HepG2 (cell line): ENCODE measurements at regions not wholly inside any gene's neighbourhood (a gene's known extent, or its start where the extent isn't known, plus 50 kb on each side); places are given as distances from the start of the nearest gene placed in this dataset.

Source experiments
- ATAC-seq: fragments of 200-7000 bp; cut with Tn5 transposase; 3 replicates; pipeline ENCODE4 v1.9.1; 2020; ENCODE audit warnings: mild to moderate bottlenecking, moderate library complexity
- BruUV-seq: library from RNA; stranded (reverse); fragments of 400-500 nt; replicated peaks from 2 replicates; lab custom pipeline; 2021; lab: Mats Ljungman, UMichigan
- CTCF ChIA-PET: fragments of 300-600 bp; formaldehyde crosslinking; extraction: SDS; loops from one replicate; lab custom pipeline; 2021; ENCODE audit warnings: low total read pairs, inconsistent platforms, low intra/inter-chr PET ratio; lab: Yijun Ruan, JAX
- POLR2A ChIA-PET: fragments of 350-600 bp; sonication (Branson Sonifier 250); formaldehyde crosslinking; loops from one replicate; lab custom pipeline; 2020; ENCODE audit warnings: antibody characterized with exemption, inconsistent platforms; lab: Yijun Ruan, JAX
- DNase-seq: peaks from one replicate; pipeline ENCODE4 v3.0.0-alpha.2; 2015; ENCODE audit warnings: low spot score
- FAIRE-seq: peaks from 3 replicates; lab custom pipeline; 2011; peaks lifted over from hg19 to GRCh38; lab: Jason Lieb, UNC
- H2AFZ ChIP-seq: one replicate; pipeline ENCODE4 v1.6.1; 2011; ENCODE audit warnings: low read length, inconsistent platforms
- H3K27ac ChIP-seq: fragments of 300-600 bp; 3 replicates; pipeline ENCODE4 v1.8.0; 2011; ENCODE audit warnings: mixed run types, mild to moderate bottlenecking, mixed read lengths, low read length, inconsistent platforms; ENCODE audit not compliant: insufficient read depth; ENCODE audit errors: extremely low read length
- H3K27me3 ChIP-seq, 2 experiments: fragments of 200-600 bp in 1 of 2; 2 replicates in 1 of 2; 3 replicates in 1 of 2; pipeline versions ENCODE4 v1.6.0 to v1.8.0; 2011; ENCODE audit warnings: low read length in 2 of 2, mild to moderate bottlenecking in 2 of 2, moderate library complexity in 2 of 2, inconsistent platforms in 1 of 2; ENCODE audit not compliant: insufficient read depth in 2 of 2, control insufficient read depth in 1 of 2
- H3K36me3 ChIP-seq, 2 experiments: fragments of 200-600 bp in 1 of 2; replicated peaks in 1 of 2; 2 replicates in 1 of 2; 3 replicates in 1 of 2; pipeline versions ENCODE4 v1.5.1 to v1.8.0; 2011; ENCODE audit warnings: low read length in 2 of 2, inconsistent platforms in 1 of 2; ENCODE audit not compliant: insufficient read depth in 2 of 2, control insufficient read depth in 1 of 2
- H3K4me1 ChIP-seq: 2 replicates; pipeline ENCODE4 v1.5.1; 2012; ENCODE audit warnings: low read length, inconsistent platforms; ENCODE audit not compliant: insufficient read depth
- H3K4me2 ChIP-seq: 2 replicates; pipeline ENCODE4 v1.6.0; 2011; ENCODE audit warnings: low read depth, low read length, inconsistent platforms
- H3K4me3 ChIP-seq, 3 experiments: fragments of 200-600 bp in 1 of 3; sonication (generic), shearing (Covaris generic) in 1 of 3; replicated peaks in 1 of 3; 2 replicates each; pipeline ENCODE4 v1.5.1; 2011 to 2016; ENCODE audit warnings: low read length in 3 of 3, inconsistent platforms in 2 of 3, low read depth in 2 of 3, mild to moderate bottlenecking in 2 of 3, control low read depth in 1 of 3, mixed read lengths in 1 of 3; ENCODE audit not compliant: insufficient read depth in 1 of 3
- H3K79me2 ChIP-seq: one replicate; pipeline ENCODE4 v1.6.1; 2011; ENCODE audit warnings: low read length, inconsistent platforms; ENCODE audit not compliant: insufficient read depth
- H3K9ac ChIP-seq: 2 replicates; pipeline ENCODE4 v1.6.0; 2011; ENCODE audit warnings: mild to moderate bottlenecking, low read depth, low read length, inconsistent platforms; ENCODE audit not compliant: insufficient read depth
- H3K9me3 ChIP-seq: 2 replicates; pipeline ENCODE4 v1.5.1; 2012; ENCODE audit warnings: mild to moderate bottlenecking, low read length
- H4K20me1 ChIP-seq: 2 replicates; pipeline ENCODE4 v1.6.0; 2011; ENCODE audit warnings: inconsistent platforms, mild to moderate bottlenecking, low read length, moderate library complexity; ENCODE audit not compliant: insufficient read depth
- CENPX ChIP-seq: sonication (generic); formaldehyde crosslinking; IDR thresholded peaks from 2 replicates; pipeline ENCODE4 v1.9.0; 2021; ENCODE audit warnings: mild to moderate bottlenecking, missing genetic modification reagents, moderate library complexity
- CREM ChIP-seq, 2 experiments: sonication (generic) in 1 of 2; formaldehyde crosslinking in 1 of 2; IDR thresholded peaks; 2 replicates each; pipeline versions ENCODE4 v1.4.0 to v1.6.1; 2016 to 2020; ENCODE audit warnings: antibody characterized with exemption in 1 of 2, mild to moderate bottlenecking in 1 of 2, missing genetic modification reagents in 1 of 2
- HMG20B ChIP-seq: conservative IDR thresholded peaks from 2 replicates; pipeline ENCODE4 v1.6.1; 2016; ENCODE audit warnings: missing genetic modification reagents, missing compliant biosample characterization
- HNF1B ChIP-seq: sonication (generic); formaldehyde crosslinking; IDR thresholded peaks from 2 replicates; pipeline ENCODE4 v1.5.1; 2020; ENCODE audit warnings: mild to moderate bottlenecking, moderate library complexity, missing genetic modification reagents
- HNRNPL ChIP-seq: fragments of 200-400 bp; formaldehyde crosslinking; IDR thresholded peaks from 2 replicates; pipeline ENCODE4 v1.6.1; 2017; ENCODE audit warnings: mild to moderate bottlenecking, low read depth, low read length
- NPAS2 ChIP-seq: sonication (generic); formaldehyde crosslinking; IDR thresholded peaks from 2 replicates; pipeline ENCODE4 v1.8.0; 2022; ENCODE audit warnings: mild to moderate bottlenecking, missing genetic modification reagents, borderline replicate concordance
- REPIN1 ChIP-seq: sonication (generic); formaldehyde crosslinking; IDR thresholded peaks from 2 replicates; pipeline ENCODE4 v1.8.0; 2022; ENCODE audit warnings: missing genetic modification reagents, low read depth, mild to moderate bottlenecking, borderline replicate concordance
- RXRB ChIP-seq: IDR thresholded peaks from 2 replicates; pipeline ENCODE4 v1.6.1; 2016; ENCODE audit warnings: borderline replicate concordance, missing genetic modification reagents, missing compliant biosample characterization
- TAF1 ChIP-seq: sonication (generic); formaldehyde crosslinking; IDR thresholded peaks from 2 replicates; pipeline ENCODE4 v1.4.0; 2020; ENCODE audit warnings: missing genetic modification reagents
- TARDBP ChIP-seq: sonication (generic); formaldehyde crosslinking; IDR thresholded peaks from 2 replicates; pipeline ENCODE4 v1.8.0; 2022; ENCODE audit warnings: mild to moderate bottlenecking, missing genetic modification reagents
- XRCC5 ChIP-seq: fragments of 200-400 bp; formaldehyde crosslinking; optimal IDR thresholded peaks from 2 replicates; pipeline ENCODE3; 2017; ENCODE audit warnings: mild to moderate bottlenecking, low read length
- ZNF256 ChIP-seq: sonication (generic); formaldehyde crosslinking; conservative IDR thresholded peaks from 2 replicates; pipeline ENCODE4 v1.4.0; 2020; ENCODE audit warnings: missing genetic modification reagents
- ZNF460 ChIP-seq: sonication (generic); formaldehyde crosslinking; IDR thresholded peaks from 2 replicates; pipeline ENCODE4 v1.5.1; 2020; ENCODE audit warnings: missing genetic modification reagents, mild to moderate bottlenecking, borderline replicate concordance
- ZNF570 ChIP-seq: sonication (generic); formaldehyde crosslinking; IDR thresholded peaks from 2 replicates; pipeline ENCODE4 v1.4.0; 2020; ENCODE audit warnings: mild to moderate bottlenecking, missing genetic modification reagents, borderline replicate concordance
- ZNF629 ChIP-seq: sonication (generic); formaldehyde crosslinking; conservative IDR thresholded peaks from 2 replicates; pipeline ENCODE4 v1.5.0; 2020; ENCODE audit warnings: missing genetic modification reagents
- WGBS: methylation state at CpG from one replicate; pipeline ENCODE4 v1.1.6; 2017; ENCODE audit warnings: low lambda C conversion rate; 5-methylcytosine and 5-hydroxymethylcytosine counted together
- in situ Hi-C: cut with HindIII; loops from 2 replicates; pipeline ENCODE4 v1.10.0; 2017; ENCODE audit warnings: low pct_unique_long_range_greater_than_20kb; ENCODE audit not compliant: extremely low pct_ligation_motif_present
- intact Hi-C: fragments of 100-400 bp; cut with micrococcal nuclease; formaldehyde crosslinking; loops from one replicate; pipeline ENCODE4 v1.10.0; 2022; ENCODE audit not compliant: unreplicated experiment

- no peak overlapping the region for H2AFZ ChIP-seq
- H3K4me1 ChIP-seq: no peaks in the 10 kb centered on the region
- no peaks in the 10 kb centered on the region for H3K27me3 ChIP-seq
- no peak overlapping the region for H3K4me2 ChIP-seq
- in situ Hi-C loops (no loop called here), intact Hi-C loops (no loop called here)
- no peak overlapping the region for H3K27ac ChIP-seq
- no peak overlapping the region for H3K4me3 ChIP-seq
- no peak for ATAC-seq
- no peak for DNase-seq
- H3K36me3 ChIP-seq: no peaks in the 10 kb centered on the region
- no peaks in the 10 kb centered on the region for H3K79me2 ChIP-seq
- H3K9me3 ChIP-seq: peaks cover 38% of the 10 kb centered on the region
- TF ChIP-seq HNF1B (CRISPR knock-in tag): no peak
- TF ChIP-seq TAF1 (CRISPR knock-in tag): no peak
- no peak for TF ChIP-seq ZNF570 (CRISPR knock-in tag)
- no peak for TF ChIP-seq XRCC5
- TF ChIP-seq HNRNPL: no peak
- TF ChIP-seq HMG20B (CRISPR knock-in tag): no peak
- no peak for TF ChIP-seq ZNF460 (CRISPR knock-in tag)
- no peak for TF ChIP-seq REPIN1
- no peak for TF ChIP-seq TARDBP (CRISPR knock-in tag)
- TF ChIP-seq ZNF629 (CRISPR knock-in tag): no peak
- TF ChIP-seq CREM (IDR thresholded peaks at IDR 0.05): no peak
- no peak for TF ChIP-seq CREM (CRISPR knock-in tag; IDR thresholded peaks at IDR 0.05)
- TF ChIP-seq NPAS2 (CRISPR knock-in tag): no peak
- TF ChIP-seq CENPX (CRISPR knock-in tag): no peak
- TF ChIP-seq ZNF256: no peak
- no peak for TF ChIP-seq RXRB (CRISPR knock-in tag)
- no peak overlapping the region for H3K9ac ChIP-seq
- ChIA-PET POLR2A (no interaction called here), CTCF (no interaction called here)
- 3% methylated on average over 5 of the region's 6 CpGs for WGBS
- H4K20me1 ChIP-seq: no peaks in the 10 kb centered on the region
- no peak for FAIRE-seq
- BruUV-seq: no TSS peak
These were observed 209.7 kb upstream of the BOD1L1 start for GRCh38 chr4:13836946-13837912.
